HepG2 (cell line): ENCODE measurements at regions not wholly inside any gene's neighbourhood (a gene's known extent, or its start where the extent isn't known, plus 50 kb on each side); places are given as distances from the start of the nearest gene placed in this dataset.

ENCODE experiments used
- ATAC-seq: fragments of 200-7000 bp; cut with Tn5 transposase; 3 replicates; pipeline ENCODE4 v1.9.1; 2020; ENCODE audit warnings: mild to moderate bottlenecking, moderate library complexity
- BruUV-seq: library from RNA; stranded (reverse); fragments of 400-500 nt; replicated peaks from 2 replicates; lab custom pipeline; 2021; lab: Mats Ljungman, UMichigan
- CTCF ChIA-PET: fragments of 300-600 bp; formaldehyde crosslinking; extraction: SDS; loops from one replicate; lab custom pipeline; 2021; ENCODE audit warnings: low total read pairs, inconsistent platforms, low intra/inter-chr PET ratio; lab: Yijun Ruan, JAX
- POLR2A ChIA-PET: fragments of 350-600 bp; sonication (Branson Sonifier 250); formaldehyde crosslinking; loops from one replicate; lab custom pipeline; 2020; ENCODE audit warnings: antibody characterized with exemption, inconsistent platforms; lab: Yijun Ruan, JAX
- DNase-seq: peaks from one replicate; pipeline ENCODE4 v3.0.0-alpha.2; 2015; ENCODE audit warnings: low spot score
- FAIRE-seq: peaks from 3 replicates; lab custom pipeline; 2011; peaks lifted over from hg19 to GRCh38; lab: Jason Lieb, UNC
- H2AFZ ChIP-seq: one replicate; pipeline ENCODE4 v1.6.1; 2011; ENCODE audit warnings: low read length, inconsistent platforms
- H3K27ac ChIP-seq: fragments of 300-600 bp; 3 replicates; pipeline ENCODE4 v1.8.0; 2011; ENCODE audit warnings: mixed run types, mild to moderate bottlenecking, mixed read lengths, low read length, inconsistent platforms; ENCODE audit not compliant: insufficient read depth; ENCODE audit errors: extremely low read length
- H3K27me3 ChIP-seq, 2 experiments: fragments of 200-600 bp in 1 of 2; 2 replicates in 1 of 2; 3 replicates in 1 of 2; pipeline versions ENCODE4 v1.6.0 to v1.8.0; 2011; ENCODE audit warnings: low read length in 2 of 2, mild to moderate bottlenecking in 2 of 2, moderate library complexity in 2 of 2, inconsistent platforms in 1 of 2; ENCODE audit not compliant: insufficient read depth in 2 of 2, control insufficient read depth in 1 of 2
- H3K36me3 ChIP-seq, 2 experiments: fragments of 200-600 bp in 1 of 2; replicated peaks in 1 of 2; 2 replicates in 1 of 2; 3 replicates in 1 of 2; pipeline versions ENCODE4 v1.5.1 to v1.8.0; 2011; ENCODE audit warnings: low read length in 2 of 2, inconsistent platforms in 1 of 2; ENCODE audit not compliant: insufficient read depth in 2 of 2, control insufficient read depth in 1 of 2
- H3K4me1 ChIP-seq: 2 replicates; pipeline ENCODE4 v1.5.1; 2012; ENCODE audit warnings: low read length, inconsistent platforms; ENCODE audit not compliant: insufficient read depth
- H3K4me2 ChIP-seq: 2 replicates; pipeline ENCODE4 v1.6.0; 2011; ENCODE audit warnings: low read depth, low read length, inconsistent platforms
- H3K4me3 ChIP-seq, 3 experiments: fragments of 200-600 bp in 1 of 3; sonication (generic), shearing (Covaris generic) in 1 of 3; replicated peaks in 1 of 3; 2 replicates each; pipeline ENCODE4 v1.5.1; 2011 to 2016; ENCODE audit warnings: low read length in 3 of 3, inconsistent platforms in 2 of 3, low read depth in 2 of 3, mild to moderate bottlenecking in 2 of 3, control low read depth in 1 of 3, mixed read lengths in 1 of 3; ENCODE audit not compliant: insufficient read depth in 1 of 3
- H3K79me2 ChIP-seq: one replicate; pipeline ENCODE4 v1.6.1; 2011; ENCODE audit warnings: low read length, inconsistent platforms; ENCODE audit not compliant: insufficient read depth
- H3K9ac ChIP-seq: 2 replicates; pipeline ENCODE4 v1.6.0; 2011; ENCODE audit warnings: mild to moderate bottlenecking, low read depth, low read length, inconsistent platforms; ENCODE audit not compliant: insufficient read depth
- H3K9me3 ChIP-seq: 2 replicates; pipeline ENCODE4 v1.5.1; 2012; ENCODE audit warnings: mild to moderate bottlenecking, low read length
- H4K20me1 ChIP-seq: 2 replicates; pipeline ENCODE4 v1.6.0; 2011; ENCODE audit warnings: inconsistent platforms, mild to moderate bottlenecking, low read length, moderate library complexity; ENCODE audit not compliant: insufficient read depth
- MAFF ChIP-seq: IDR thresholded peaks from 2 replicates; pipeline ENCODE4 v1.6.1; 2011; ENCODE audit warnings: low read depth, low read length, improper control_type of control experiment
- MAFK ChIP-seq, 2 experiments: IDR thresholded peaks in 1 of 2; conservative IDR thresholded peaks in 1 of 2; 2 replicates each; pipeline ENCODE4 v1.6.1; 2011; ENCODE audit warnings: improper control_type of control experiment in 2 of 2, low read length in 2 of 2
- PHF20 ChIP-seq: sonication (generic); formaldehyde crosslinking; IDR thresholded peaks from 2 replicates; pipeline ENCODE4 v1.5.0; 2020; ENCODE audit warnings: mild to moderate bottlenecking, missing genetic modification reagents
- ZBTB37 ChIP-seq: sonication (generic); formaldehyde crosslinking; IDR thresholded peaks from 2 replicates; pipeline ENCODE4 v1.4.0; 2020; ENCODE audit warnings: mild to moderate bottlenecking, missing genetic modification reagents
- ZNF260 ChIP-seq: sonication (generic); formaldehyde crosslinking; IDR thresholded peaks from 2 replicates; pipeline ENCODE4 v1.4.0; 2020; ENCODE audit warnings: missing genetic modification reagents, low read depth, mild to moderate bottlenecking, borderline replicate concordance
- ZNF574 ChIP-seq: sonication (generic); formaldehyde crosslinking; IDR thresholded peaks from 2 replicates; pipeline ENCODE4 v1.4.0; 2020; ENCODE audit warnings: missing genetic modification reagents
- WGBS: methylation state at CpG from one replicate; pipeline ENCODE4 v1.1.6; 2017; ENCODE audit warnings: low lambda C conversion rate; 5-methylcytosine and 5-hydroxymethylcytosine counted together
- in situ Hi-C: cut with HindIII; loops from 2 replicates; pipeline ENCODE4 v1.10.0; 2017; ENCODE audit warnings: low pct_unique_long_range_greater_than_20kb; ENCODE audit not compliant: extremely low pct_ligation_motif_present
- intact Hi-C: fragments of 100-400 bp; cut with micrococcal nuclease; formaldehyde crosslinking; loops from one replicate; pipeline ENCODE4 v1.10.0; 2022; ENCODE audit not compliant: unreplicated experiment

GRCh38 chr2:83613178-83613577 lies 845.9 kb downstream of the SUCLG1 start:
- Histone ChIP-seq H3K27me3 (no peaks in the 10 kb centered on the region), H3K79me2 (no peaks in the 10 kb centered on the region), H2AFZ (no peak overlapping the region), H3K9ac (no peak overlapping the region), H3K9me3 (peaks cover 63% of the 10 kb centered on the region), H3K4me1 (no peaks in the 10 kb centered on the region), H4K20me1 (no peaks in the 10 kb centered on the region), H3K27ac (no peak overlapping the region), H3K4me3 (no peak overlapping the region), H3K4me2 (no peak overlapping the region), H3K36me3 (no peaks in the 10 kb centered on the region)
- TF ChIP-seq MAFF (peak; percentile 67), ZBTB37 (CRISPR knock-in tag) (no peak), MAFK (conservative IDR thresholded peaks at IDR 0.05 in 1 of 2, IDR thresholded peaks at IDR 0.05 in 1 of 2; ENCODE audit: low read length in 2 of 2) (peak; percentile 66 to 68)
- no peak for FAIRE-seq
- ChIA-PET CTCF (no interaction called here), POLR2A (no interaction called here)
- in situ Hi-C loops = no loop called here
- 4% methylated on average over 1 of the region's 1 CpG for WGBS
- intact Hi-C loops = no loop called here
- ATAC-seq = no peak
- no peak for DNase-seq
- no TSS peak for BruUV-seq

GRCh38 chr2:83602753-83603152 lies 856.3 kb downstream of the SUCLG1 start:
- Histone ChIP-seq H2AFZ (no peak overlapping the region), H4K20me1 (no peaks in the 10 kb centered on the region), H3K4me2 (no peak overlapping the region), H3K4me3 (no peak overlapping the region), H3K9me3 (peaks cover 73% of the 10 kb centered on the region), H3K9ac (no peak overlapping the region), H3K36me3 (no peaks in the 10 kb centered on the region), H3K27ac (no peak overlapping the region), H3K27me3 (no peaks in the 10 kb centered on the region), H3K4me1 (no peaks in the 10 kb centered on the region), H3K79me2 (no peaks in the 10 kb centered on the region)
- WGBS = 31% methylated on average over 6 of the region's 6 CpGs
- DNase-seq = no peak
- ChIA-PET CTCF (no interaction called here), POLR2A (no interaction called here)
- intact Hi-C loops (no loop called here), in situ Hi-C loops (no loop called here)
- no peak for FAIRE-seq
- peak; percentile 55; the same call in 2 of the 3 replicates for ATAC-seq
- TF ChIP-seq ZNF574 (CRISPR knock-in tag) = peak; percentile 81
- no peak for TF ChIP-seq ZNF260 (CRISPR knock-in tag)
- TF ChIP-seq PHF20 = no peak
- no TSS peak for BruUV-seq
